Activated naive CD4-positive, alpha-beta T cell (primary cell): ENCODE measurements at regions not wholly inside any gene's neighbourhood (a gene's known extent, or its start where the extent isn't known, plus 50 kb on each side); places are given as distances from the start of the nearest gene placed in this dataset.

Experiments
- DNase-seq, 4 experiments: peaks; one replicate each; lab custom pipeline; 2025; lab: John Stamatoyannopoulos, UW

DNA sequence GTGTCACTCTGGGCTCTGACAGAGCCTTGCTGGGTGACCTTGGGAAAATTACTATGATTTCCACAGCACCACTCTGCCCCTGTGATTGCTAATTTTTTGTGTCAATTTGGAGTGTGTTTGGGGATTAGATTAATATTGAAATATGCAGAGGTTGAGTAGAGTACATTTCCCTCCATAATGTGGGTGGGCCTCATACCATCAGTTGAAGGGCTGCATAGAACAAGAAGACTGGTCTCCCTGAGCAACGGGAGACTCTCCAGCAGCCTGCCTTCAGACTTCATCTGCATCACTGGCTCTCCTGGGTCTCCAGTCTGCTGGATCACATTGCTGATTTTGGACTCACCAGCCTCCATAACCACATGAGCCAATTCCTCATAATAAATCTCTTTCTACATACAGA lies 313.7 kb downstream of the TNS1 start:
- DNase-seq: no peak

DNA sequence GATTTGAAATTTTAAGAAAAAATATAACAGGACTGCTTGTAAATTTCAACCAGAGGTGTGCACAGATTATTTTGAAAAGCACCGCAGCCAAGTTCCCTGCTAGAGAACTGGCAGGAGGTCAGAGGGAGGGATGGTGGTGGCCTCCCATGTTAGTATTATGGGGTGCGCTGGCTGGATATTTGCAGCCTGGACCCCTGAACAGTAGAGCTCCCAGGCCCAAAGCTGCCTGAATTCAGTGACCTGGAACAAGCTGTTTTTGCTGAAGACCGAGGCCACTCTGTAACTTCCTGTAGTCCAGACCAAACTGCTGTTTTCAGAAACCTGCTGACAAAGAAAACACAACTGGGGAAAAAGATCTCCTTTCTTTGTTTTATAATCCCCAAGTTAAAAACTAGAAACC lies 314.3 kb downstream of the TNS1 start:
- DNase-seq: no peak

DNA sequence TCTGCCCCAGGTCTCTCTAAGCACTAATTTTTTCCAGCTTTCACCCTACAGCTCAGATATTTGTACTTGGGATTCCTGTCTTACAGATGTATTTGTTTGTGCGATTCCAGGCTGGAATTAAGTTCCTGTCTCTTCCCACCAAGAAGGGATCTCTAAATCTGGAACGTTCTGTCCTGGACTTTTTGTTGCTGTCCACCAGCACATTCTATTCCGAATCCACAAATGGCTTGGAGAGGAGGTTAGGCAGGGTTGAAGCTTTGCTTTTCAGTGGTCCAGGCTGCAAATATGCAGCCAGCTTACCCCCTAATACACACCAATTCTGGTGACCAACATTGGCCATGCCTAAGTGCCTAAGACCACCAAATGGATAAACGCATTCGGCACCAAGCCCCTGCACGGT lies 315.0 kb downstream of the TNS1 start:
- no peak for DNase-seq

DNA sequence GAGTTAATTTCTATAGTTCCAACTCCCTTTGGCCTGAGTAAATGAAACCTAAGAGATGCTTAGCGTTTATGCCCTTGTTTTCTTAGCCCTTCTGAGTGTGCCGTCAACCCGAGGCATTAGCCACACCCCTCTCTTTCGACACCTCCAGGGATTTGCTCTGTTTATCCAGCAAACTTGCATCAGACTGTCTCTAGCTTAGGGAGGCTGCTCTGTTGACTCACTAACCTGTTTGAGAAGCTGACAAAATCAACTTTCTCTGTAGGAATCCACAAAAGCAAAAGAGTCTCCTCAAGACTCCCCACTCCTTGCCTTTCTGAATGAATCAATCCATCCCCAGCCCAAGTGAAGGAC lies 317.6 kb downstream of the TNS1 start:
- DNase-seq: no peak

DNA sequence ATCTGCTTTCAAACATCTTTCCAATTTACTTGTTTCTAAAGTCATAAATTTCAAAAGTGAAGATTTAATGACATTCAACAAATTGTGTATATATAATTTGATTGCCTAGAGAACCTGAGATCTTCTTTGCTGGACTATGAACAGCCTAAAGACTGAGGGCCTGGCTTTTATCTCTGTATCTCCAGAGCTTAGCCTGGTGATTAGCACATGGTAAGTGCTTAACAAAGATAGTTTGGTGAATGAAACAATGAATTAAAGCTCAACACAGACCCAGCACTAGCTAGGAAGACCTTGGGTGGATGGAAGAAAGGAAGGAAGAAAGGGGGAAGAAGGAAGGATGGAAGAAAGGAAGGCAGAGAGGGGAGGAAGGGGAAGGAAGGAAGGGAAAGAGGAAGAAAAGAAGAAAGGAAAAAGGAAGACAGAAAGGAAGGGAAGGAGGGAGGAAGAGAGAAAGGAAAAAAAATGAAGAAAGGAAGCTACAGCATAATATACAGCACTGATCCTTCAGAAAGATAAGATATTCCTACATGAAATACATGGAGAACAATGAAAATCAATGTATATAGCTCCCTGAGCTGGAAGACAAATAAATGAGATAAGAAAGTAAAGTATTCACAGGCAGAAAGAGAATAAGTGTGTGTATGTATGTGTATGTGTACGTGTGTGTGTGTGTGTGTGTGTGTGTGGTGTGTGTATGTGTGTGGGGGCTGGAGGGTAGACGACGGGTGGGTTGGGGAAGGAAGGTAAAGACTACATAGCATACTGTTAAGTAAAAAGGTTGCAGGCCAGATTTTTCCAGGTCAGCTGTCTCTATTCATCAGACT lies 318.2 kb downstream of the TNS1 start:
- no peak for DNase-seq

DNA sequence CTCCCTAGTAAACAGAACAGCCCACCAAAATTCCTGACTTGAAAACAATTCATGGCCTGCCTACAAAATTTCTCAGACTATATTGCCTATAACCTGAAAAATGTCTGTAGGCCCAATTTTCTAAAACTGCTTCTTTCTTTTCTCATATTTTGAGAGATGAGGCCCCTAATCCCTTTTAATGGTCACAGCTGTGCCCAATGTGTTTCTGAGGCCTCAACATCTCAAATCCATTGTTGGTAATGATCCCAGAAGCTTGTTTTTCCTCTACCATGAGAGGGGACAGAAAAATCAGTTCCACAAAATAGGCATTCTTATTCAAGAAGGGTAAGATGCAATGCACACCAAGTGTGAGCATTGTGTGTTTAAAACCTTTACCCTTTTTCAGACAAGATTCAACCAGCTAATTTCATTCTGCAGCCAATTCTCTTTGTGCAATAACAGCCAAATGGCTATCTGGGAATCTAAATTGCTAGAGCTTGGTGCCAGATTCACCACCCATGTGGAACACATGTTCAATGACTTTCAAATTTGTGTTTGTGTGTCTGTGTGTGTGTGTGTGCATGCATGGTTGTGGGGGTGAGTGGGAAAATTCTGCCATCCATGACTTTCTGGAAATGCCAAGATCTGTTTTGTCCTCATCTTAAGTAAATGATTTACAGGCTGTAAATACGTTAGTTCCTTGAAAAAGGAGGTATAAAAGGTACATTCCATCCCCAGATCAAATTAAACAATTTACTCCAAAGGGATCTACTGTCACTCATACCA lies 319.5 kb downstream of the TNS1 start:
- no peak for DNase-seq

DNA sequence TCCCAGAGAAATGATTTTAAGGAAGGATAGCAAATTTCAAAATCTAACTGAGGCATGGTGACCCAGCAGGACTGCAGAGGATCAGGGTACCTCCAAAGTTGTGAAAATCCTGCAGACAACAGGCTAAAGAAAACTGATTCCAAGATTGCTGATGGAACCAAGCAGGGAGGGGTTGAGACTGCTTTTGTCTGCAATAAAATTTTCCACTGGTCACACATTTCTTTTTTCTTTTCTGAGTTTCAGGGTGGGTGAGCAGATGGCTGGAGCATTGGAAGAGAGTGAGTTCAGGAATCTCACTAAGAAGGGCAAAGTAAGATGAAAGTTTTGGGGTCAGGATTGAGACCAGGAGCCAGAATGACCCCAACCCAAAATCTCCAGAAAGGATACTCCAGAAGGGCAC lies 321.0 kb downstream of the TNS1 start:
- DNase-seq: no peak

DNA sequence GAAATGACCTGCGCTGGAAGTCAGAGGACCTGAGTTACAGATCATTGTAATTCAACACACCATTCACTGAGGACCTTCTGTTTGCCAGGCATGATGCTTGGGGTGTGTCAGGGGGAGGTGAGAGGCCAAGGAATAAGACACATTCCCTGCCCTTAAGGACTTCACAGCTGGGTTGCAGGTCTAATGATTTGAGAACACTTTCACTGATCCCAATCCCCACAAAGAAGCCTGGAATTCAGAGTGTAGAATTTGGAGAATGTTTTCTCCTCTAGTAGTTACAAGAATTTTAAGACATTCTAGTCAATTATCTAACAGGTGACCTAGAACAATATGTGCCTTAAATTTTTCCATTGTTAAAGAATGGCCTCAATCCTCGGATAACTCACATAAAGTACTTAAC lies 322.4 kb downstream of the TNS1 start:
- no peak for DNase-seq

DNA sequence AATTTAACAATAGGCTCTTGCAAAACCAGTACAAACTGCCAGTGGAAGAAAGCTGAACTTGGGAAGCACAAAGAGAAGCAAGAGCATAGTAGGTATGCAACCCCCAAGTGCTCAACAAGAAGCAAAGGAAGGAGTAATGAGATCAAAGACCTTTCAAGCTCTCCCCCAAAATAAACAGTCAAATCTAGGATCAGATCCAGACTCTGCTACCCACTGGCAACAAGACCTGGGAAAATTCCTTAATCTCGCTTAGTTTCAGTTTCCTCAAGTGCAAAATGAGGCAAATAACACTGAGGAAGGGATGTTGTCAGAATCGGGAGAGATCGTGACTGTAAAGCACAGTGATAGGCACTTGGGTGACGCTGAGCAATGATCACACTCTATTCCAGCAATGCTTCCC lies 329.2 kb downstream of the TNS1 start:
- no peak for DNase-seq

DNA sequence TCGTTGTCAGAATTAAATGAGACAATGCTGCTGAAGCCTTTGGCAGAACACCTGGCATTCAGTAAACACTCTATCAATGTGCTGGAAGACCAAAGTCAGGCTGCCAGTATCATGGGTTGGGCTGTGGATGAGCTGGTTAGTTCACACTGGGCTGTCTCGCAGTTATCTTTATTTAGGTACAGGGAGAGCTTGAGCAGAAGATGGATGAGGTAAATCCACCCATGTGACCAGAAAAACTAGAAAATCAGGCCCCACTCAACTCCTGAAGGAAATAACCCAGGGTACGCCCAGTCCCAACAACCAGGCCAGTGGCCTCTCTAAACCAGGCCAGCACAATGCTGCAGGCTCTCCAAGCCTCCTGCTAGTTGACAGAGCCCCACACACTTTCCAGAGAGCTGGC lies 330.3 kb downstream of the TNS1 start:
- DNase-seq: no peak

DNA sequence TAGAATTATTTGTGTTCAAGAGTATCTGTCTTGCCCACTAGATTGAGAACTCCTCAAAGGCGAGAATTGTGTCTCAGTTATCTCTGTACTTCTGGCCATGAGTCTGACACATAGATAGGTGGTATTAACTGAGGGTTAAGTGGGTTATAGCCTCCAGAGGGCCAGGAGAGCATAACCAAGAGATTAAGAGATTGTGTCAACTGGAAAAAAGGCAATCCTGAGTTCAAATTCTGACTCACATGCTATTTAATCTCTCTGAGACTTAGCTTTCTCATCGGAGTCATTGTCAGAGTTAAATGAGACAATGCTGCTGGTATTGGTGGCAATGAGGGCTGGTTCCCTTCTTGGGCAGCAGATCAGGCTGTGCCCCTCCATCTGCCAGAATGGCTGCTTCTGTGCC lies 330.9 kb downstream of the TNS1 start:
- DNase-seq: no peak

DNA sequence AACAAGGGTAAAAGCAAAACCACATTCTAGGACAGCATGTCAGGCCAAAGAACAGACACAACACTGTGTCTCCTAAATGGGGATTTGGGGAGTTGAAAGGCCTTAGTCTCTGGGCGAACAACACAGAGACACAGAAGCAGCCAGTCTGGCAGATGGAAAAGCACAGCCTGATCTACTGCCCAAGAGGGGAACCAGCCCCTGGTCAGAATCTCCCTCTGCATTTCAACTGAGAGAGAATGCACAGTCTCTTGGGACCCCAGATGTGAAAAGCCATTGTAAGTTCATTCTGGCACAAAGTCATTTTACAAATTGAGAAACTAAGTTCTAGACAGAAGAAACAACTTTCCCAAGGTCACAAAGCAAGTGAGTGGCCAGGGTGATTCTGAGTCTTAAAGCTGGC lies 331.7 kb downstream of the TNS1 start:
- no peak for DNase-seq

DNA sequence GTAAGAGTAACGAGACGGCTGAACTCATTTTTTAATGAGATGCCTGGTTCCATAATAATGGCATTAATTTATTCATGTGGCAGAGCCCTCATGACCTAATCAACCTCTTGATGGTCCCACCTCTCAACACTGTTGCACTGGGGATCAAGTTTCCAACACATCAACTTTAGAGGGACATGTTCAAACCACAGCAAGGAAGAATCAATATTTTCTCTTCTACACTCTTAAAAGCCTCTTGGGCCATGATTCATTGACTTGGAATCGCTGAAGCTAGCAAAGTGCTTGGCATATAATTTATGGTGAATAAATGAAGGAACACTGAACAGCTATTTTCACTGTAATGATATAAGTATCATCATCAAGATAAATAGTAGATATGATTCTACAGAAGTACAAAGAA lies 333.0 kb downstream of the TNS1 start:
- no peak for DNase-seq

DNA sequence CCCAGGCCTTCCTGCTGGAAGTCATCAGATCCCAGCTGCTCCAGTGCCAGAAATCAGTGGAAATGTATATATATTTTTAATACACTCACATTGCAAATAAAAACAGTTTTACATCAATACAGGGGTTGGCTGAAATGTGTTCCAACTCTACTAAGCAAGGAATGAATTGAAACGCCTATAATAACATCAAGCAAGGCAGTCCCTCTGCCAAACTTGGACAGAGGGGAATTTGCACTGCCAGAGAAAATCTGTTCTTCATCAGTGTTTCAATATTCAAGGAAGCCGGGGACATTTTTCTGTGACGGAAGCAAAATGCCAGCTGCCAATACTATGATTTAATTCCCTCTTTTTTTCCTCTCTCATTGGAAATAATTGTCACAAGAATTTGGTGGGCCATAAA lies 335.3 kb downstream of the TNS1 start:
- no peak for DNase-seq

DNA sequence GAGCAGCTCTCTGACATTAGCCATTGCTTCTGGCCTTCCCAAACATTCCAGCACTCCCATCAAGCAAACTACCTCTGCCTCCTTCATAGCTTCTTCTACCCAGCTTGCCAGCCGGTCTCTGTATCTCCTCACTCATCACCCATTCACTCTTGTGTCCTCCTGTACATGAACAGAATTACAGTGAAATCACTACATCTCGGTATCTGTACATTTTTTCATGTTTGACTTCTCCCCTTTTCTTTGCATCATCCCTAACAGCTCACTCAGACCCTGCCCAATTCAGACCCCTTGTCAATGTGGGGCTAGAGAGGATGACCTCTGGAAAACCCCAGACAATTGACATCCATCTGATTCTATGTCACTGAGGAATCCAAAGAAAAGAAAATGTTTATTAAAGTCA lies 335.8 kb downstream of the TNS1 start:
- DNase-seq: no peak

DNA sequence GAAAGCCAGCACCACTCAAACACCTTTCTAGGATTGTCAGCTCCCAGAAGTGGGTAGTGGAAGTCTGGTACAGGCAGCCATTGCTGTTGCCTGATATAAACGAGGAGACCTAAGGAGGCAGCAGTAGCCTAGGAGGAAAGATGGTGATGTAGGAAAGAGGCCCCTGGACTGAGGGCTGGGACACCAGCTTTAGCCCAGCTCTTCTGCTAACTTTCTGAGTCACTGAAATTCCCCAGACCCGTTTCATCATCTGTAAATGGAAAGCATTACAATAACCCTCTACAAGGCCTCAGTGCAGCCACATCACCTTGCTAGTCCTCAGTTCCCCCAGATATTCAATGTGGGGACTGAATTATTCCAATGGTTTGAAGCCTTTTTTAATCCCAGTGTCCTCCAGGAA lies 336.5 kb downstream of the TNS1 start:
- no peak for DNase-seq

DNA sequence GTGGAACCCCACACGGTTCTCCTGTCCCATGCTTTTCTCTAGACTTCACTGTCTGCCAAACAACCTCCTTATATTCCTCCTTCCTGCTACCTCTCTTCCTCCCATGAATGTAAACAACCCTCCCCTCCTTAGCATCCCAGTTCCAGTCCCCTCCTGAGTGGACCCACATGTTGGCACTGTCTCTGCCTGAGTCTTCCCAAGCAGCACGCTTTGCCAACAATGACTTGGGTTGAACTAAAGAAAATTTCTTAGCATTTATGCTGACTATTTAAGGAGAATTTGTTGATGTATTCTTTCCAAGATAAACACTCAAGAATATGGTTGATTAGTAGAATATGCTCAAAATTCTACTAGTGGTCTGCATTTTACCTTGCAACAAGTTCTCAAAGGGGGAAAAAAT lies 338.0 kb downstream of the TNS1 start:
- DNase-seq: no peak

DNA sequence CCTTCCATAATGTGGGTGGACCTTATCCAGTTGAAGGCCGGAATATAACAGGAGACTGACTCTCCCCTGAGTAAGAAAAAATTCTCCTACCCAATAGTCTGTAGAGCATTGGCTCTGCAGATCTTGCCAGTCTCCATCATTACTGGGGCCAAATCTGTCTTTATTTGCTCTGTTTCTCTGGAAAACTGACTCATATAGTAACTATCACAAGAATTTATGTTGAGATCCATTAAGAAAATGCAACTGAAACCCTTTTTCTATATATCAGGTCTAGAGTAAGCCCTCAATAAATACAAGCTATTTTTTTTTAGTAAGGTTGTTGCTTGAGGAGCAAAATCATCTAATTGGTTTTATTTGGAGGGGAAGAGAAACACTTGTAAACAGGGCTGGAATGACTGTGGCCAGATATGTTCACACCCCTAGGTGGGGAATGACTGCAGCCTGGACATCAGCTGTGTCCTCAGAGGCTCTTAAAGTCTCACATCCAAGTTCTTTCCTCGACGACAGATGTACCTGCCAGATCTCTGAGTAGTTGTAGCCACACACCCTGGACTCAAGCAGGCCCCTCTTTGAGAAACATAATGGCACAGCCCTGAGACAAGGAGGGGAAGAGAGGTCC lies 339.7 kb downstream of the TNS1 start:
- DNase-seq: no peak

DNA sequence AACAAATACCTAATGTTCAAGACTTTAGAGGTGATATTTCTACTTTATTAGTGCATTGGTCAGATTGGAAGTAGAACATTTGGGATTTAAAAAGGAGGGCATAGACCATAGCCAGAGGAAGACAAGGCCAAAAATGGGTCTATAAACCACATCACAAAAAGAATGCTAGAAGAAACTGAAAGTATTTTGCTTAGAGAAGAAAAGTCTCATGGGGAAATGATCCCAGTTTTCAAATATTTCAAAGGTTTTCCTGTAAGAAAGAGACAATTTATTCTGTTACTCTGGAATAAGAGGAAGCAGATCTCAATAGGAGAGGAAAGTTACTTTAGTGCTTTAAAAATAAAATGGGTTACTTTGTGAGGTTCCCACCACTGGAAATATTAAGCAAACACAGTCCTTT lies 341.4 kb downstream of the TNS1 start:
- DNase-seq: no peak

DNA sequence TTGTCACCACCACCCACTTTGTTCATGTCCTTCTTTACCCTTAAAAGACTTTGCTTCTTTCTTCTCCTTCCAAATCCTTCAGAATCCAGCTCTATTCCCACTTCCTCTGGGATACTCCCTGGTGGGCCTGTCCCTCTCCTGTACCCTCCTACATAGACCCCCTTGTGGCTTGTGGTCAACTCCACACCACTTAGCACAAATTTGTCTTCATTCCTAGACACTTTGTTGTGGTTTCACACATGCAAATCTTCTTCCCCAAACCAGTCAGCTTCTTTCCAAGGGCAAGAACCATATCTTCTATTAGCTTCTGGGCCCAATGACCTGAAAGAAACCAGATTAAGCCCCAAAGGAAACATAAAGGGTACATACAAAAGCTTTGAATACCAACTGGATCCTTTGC lies 342.4 kb downstream of the TNS1 start:
- DNase-seq: no peak

DNA sequence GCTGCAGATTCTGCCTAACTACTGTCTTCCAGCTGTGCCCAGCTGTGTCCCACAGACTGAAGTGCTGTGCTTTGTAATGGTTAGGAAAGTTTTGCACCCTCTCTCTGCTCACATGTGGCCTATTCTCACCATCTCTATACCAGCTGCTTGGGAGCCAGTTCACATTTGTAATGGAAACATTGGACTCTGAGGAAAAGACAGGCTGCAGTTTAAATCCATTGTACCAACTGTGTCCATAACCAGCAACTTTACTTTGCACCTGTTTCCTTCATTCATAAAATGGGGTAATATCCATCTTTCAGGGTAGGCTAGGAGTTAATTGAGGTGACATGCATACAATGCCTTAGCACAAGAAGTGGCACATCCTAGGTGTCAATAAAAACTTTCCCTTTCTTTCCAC lies 344.0 kb downstream of the TNS1 start:
- no peak for DNase-seq

DNA sequence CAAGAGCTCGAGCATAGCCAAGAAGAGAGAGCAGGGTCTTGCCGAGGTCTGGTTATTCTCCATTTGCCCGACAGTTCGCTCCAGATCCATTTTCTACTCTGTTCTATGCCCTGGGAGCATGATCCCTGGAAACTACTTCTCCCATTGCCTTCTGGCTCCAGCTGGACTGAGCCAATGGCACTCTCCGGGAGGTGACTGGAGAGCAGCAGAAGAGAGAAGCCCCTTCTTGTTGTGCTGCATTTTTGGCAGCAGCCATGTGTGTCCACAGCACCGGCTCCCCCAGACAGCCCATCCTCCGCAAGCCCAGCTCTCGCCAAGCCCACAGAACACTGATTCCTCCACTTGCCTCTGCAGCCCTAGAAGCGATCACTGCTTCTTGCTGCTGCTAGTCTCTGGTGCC lies 345.5 kb downstream of the TNS1 start:
- DNase-seq: no peak

DNA sequence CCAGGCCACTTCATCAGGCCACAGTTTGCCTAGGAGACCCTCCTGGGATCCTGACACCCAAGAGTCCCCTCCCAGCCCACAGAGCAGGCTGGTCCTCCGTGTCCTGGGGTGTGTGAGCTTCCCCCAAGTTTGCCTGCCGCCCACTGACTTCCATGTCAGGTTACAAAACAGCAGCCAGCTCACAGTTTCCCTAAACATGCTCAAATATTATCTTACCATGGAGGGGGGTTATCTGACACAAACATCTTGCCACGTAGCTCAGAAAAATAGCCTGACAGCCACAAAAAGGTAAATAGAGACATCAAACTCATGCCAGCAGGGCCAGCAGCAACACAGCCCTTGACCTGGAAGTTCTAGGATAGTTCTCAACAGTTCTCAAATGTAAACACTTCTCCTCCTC lies 346.5 kb downstream of the TNS1 start:
- no peak for DNase-seq
